B cell (primary cell): ENCODE measurements at regions not wholly inside any gene's neighbourhood (a gene's known extent, or its start where the extent isn't known, plus 50 kb on each side); places are given as distances from the start of the nearest gene placed in this dataset.

Source experiments
- ATAC-seq: fragments of 200-7000 bp; cut with Tn5 transposase; one replicate; pipeline ENCODE4 v1.10.0; 2021; ENCODE audit warnings: low read depth, mild to moderate bottlenecking, moderate number of reproducible peaks, moderate library complexity
- CTCF ChIA-PET: fragments of 350-600 bp; sonication (Branson Sonifier 250); formaldehyde crosslinking; loops from one replicate; lab custom pipeline; 2021; ENCODE audit warnings: antibody characterized with exemption, inconsistent platforms; lab: Charles Lee
- POLR2A ChIA-PET: fragments of 350-600 bp; sonication (Branson Sonifier 250); formaldehyde crosslinking; loops from one replicate; lab custom pipeline; 2021; ENCODE audit warnings: antibody characterized with exemption; lab: Charles Lee
- DNase-seq: peaks from one replicate; pipeline ENCODE4 v3.0.0; 2013
- H2AFZ ChIP-seq: 2 replicates; pipeline ENCODE4 v1.6.1; 2012; ENCODE audit warnings: mild to moderate bottlenecking, low read depth, low read length; ENCODE audit not compliant: insufficient read depth, poor library complexity, severe bottlenecking
- H3K27ac ChIP-seq, 2 donors: 1 replicate in 1 of 2; 2 replicates in 1 of 2; pipeline ENCODE4 v1.5.1; 2012 to 2013; ENCODE audit warnings: low read length in 2 of 2, mild to moderate bottlenecking in 2 of 2, moderate library complexity in 1 of 2
- H3K27me3 ChIP-seq, 4 experiments: fragments of 200-600 bp in 1 of 4; sonication (generic) in 1 of 4; replicated peaks in 1 of 4; 1 replicate in 2 of 4; 2 replicates in 2 of 4; pipeline versions ENCODE4 v1.6.1 to v1.7.0; 2013 to 2016; ENCODE audit warnings: low read length in 3 of 4, mild to moderate bottlenecking in 2 of 4, mixed read lengths in 1 of 4, moderate library complexity in 1 of 4; ENCODE audit not compliant: insufficient read depth in 4 of 4, control insufficient read depth in 3 of 4; ENCODE audit errors: control extremely low read depth in 1 of 4
- H3K36me3 ChIP-seq, 2 experiments: replicated peaks in 1 of 2; 1 replicate in 1 of 2; 2 replicates in 1 of 2; pipeline versions ENCODE4 v1.6.1 to v1.7.1; 2013; ENCODE audit warnings: low read length in 1 of 2; ENCODE audit not compliant: insufficient read depth in 2 of 2, control insufficient read depth in 1 of 2; ENCODE audit errors: control extremely low read depth in 1 of 2, extremely low read depth in 1 of 2
- H3K4me1 ChIP-seq, 2 donors: fragments of 200-600 bp in 1 of 2; sonication (generic) in 1 of 2; 1 replicate in 1 of 2; 2 replicates in 1 of 2; pipeline versions ENCODE4 v1.5.1 to v1.6.1; 2013 to 2017; ENCODE audit warnings: low read length in 2 of 2; ENCODE audit not compliant: control insufficient read depth in 2 of 2, insufficient read depth in 2 of 2
- H3K4me2 ChIP-seq: replicated peaks from 2 replicates; pipeline ENCODE3; 2012; ENCODE audit warnings: mild to moderate bottlenecking, low read depth, low read length; ENCODE audit not compliant: poor library complexity, severe bottlenecking
- H3K4me3 ChIP-seq, 5 experiments: fragments of 200-600 bp in 1 of 5; sonication (generic) in 1 of 5; 1 replicate in 3 of 5; 2 replicates in 2 of 5; pipeline versions ENCODE4 v1.5.1 to v1.7.0; 2011 to 2016; ENCODE audit warnings: low read length in 4 of 5, mild to moderate bottlenecking in 4 of 5, low read depth in 2 of 5, control low read depth in 1 of 5, moderate library complexity in 1 of 5; ENCODE audit not compliant: insufficient read depth in 1 of 5; ENCODE audit errors: control extremely low read depth in 1 of 5, extremely low read depth in 1 of 5
- H3K79me2 ChIP-seq: fragments of 200-600 bp; sonication (generic); one replicate; pipeline ENCODE4 v1.6.0; 2016; ENCODE audit warnings: low read length; ENCODE audit not compliant: control insufficient read depth, insufficient read depth
- H3K9ac ChIP-seq: fragments of 200-600 bp; sonication (generic); 2 replicates; pipeline ENCODE4 v1.6.1; 2017; ENCODE audit warnings: mild to moderate bottlenecking, low read length, moderate library complexity
- H3K9me3 ChIP-seq, 3 donors: one replicate each; pipeline versions ENCODE4 v1.6.1 to v1.7.1; 2013; ENCODE audit warnings: low read length in 2 of 3; ENCODE audit not compliant: control insufficient read depth in 2 of 3, insufficient read depth in 1 of 3; ENCODE audit errors: control extremely low read depth in 1 of 3
- H4K20me1 ChIP-seq: 2 replicates; pipeline ENCODE4 v1.6.0; 2012; ENCODE audit warnings: mild to moderate bottlenecking, low read length; ENCODE audit not compliant: insufficient read depth, control insufficient read depth, poor library complexity, severe bottlenecking
- H3K27ac Mint-ChIP-seq: one replicate; pipeline ENCODE4 v1.8.0; 2021; ENCODE audit warnings: mixed read lengths
- H3K27me3 Mint-ChIP-seq: one replicate; pipeline ENCODE4 v1.8.0; 2021; ENCODE audit warnings: mixed read lengths
- H3K4me1 Mint-ChIP-seq: one replicate; pipeline ENCODE4 v1.8.0; 2021; ENCODE audit warnings: mixed read lengths
- H3K4me3 Mint-ChIP-seq: one replicate; pipeline ENCODE4 v1.8.0; 2021; ENCODE audit warnings: mixed read lengths
- H3K9me3 Mint-ChIP-seq: one replicate; pipeline ENCODE4 v1.8.0; 2022; ENCODE audit warnings: mixed read lengths; ENCODE audit not compliant: insufficient read depth
- EZH2 ChIP-seq: IDR thresholded peaks from 2 replicates; pipeline ENCODE4 v1.6.1; 2012; ENCODE audit warnings: borderline replicate concordance, low read depth, mild to moderate bottlenecking, moderate library complexity, low read length; ENCODE audit not compliant: insufficient read depth, poor library complexity, severe bottlenecking
- WGBS: methylation state at CpG from one replicate; pipeline ENCODE4 v1.1.5; 2013; ENCODE audit warnings: missing lambda C conversion rate; ENCODE audit not compliant: insufficient coverage; 5-methylcytosine and 5-hydroxymethylcytosine counted together
- intact Hi-C: fragments of 100-400 bp; cut with micrococcal nuclease; formaldehyde crosslinking; loops from one replicate; pipeline ENCODE4 v1.10.0; 2022
- TF ChIP-seq, protein P1 (sequence below): fragments of 200-600 bp; IDR thresholded peaks from one replicate; pipeline ENCODE4 v1.8.0; 2022; ENCODE audit warnings: antibody characterized with exemption, mild to moderate bottlenecking

DNA sequence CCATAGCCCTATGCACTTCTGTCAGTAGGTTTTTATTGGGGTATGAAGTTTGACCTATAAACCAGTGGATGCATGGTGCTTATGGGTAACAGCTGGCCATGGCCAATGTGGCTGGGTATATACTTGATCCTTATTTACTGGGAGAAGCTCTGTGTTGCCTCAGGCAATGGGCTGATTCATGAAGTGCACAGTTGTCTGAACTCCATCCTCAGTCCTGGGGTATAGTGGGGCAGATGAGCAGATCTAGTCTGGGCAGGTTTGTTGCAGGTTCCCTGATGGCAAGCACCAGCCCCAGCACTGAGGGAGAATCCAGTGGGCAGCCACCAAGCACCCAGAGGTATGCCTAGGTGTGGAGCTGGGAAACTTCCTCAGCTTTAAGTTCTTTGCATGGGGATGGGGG lies 274.4 kb downstream of the TDRD3 start:
- H3K36me3 ChIP-seq = no peaks in the 10 kb centered on the region
- Mint-ChIP-seq H3K9me3 (peaks cover 2% of the 10 kb centered on the region), H3K27me3 (no peaks in the 10 kb centered on the region), H3K4me1 (no peaks in the 10 kb centered on the region), H3K27ac (no peak overlapping the region), H3K4me3 (no peak overlapping the region)
- intact Hi-C loops = no loop called here
- H3K4me2 ChIP-seq = no peak overlapping the region
- DNase-seq (no peak), ATAC-seq (no peak)
- H3K9ac ChIP-seq = no peak overlapping the region
- no peak overlapping the region for H3K4me3 ChIP-seq
- peaks cover 0 to 18% (median 0%) of the 10 kb centered on the region in 3 donors for H3K9me3 ChIP-seq
- no peak overlapping the region for H2AFZ ChIP-seq
- no peak overlapping the region for H3K27ac ChIP-seq
- TF ChIP-seq, protein P1, sequence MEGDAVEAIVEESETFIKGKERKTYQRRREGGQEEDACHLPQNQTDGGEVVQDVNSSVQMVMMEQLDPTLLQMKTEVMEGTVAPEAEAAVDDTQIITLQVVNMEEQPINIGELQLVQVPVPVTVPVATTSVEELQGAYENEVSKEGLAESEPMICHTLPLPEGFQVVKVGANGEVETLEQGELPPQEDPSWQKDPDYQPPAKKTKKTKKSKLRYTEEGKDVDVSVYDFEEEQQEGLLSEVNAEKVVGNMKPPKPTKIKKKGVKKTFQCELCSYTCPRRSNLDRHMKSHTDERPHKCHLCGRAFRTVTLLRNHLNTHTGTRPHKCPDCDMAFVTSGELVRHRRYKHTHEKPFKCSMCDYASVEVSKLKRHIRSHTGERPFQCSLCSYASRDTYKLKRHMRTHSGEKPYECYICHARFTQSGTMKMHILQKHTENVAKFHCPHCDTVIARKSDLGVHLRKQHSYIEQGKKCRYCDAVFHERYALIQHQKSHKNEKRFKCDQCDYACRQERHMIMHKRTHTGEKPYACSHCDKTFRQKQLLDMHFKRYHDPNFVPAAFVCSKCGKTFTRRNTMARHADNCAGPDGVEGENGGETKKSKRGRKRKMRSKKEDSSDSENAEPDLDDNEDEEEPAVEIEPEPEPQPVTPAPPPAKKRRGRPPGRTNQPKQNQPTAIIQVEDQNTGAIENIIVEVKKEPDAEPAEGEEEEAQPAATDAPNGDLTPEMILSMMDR = no peak
- TF ChIP-seq EZH2 = no peak
- CTCF ChIA-PET = no interaction called here
- H3K79me2 ChIP-seq = no peaks in the 10 kb centered on the region
- POLR2A ChIA-PET = no interaction called here
- H4K20me1 ChIP-seq = no peaks in the 10 kb centered on the region
- H3K27me3 ChIP-seq = no peaks in the 10 kb centered on the region
- no peaks in the 10 kb centered on the region for H3K4me1 ChIP-seq

DNA sequence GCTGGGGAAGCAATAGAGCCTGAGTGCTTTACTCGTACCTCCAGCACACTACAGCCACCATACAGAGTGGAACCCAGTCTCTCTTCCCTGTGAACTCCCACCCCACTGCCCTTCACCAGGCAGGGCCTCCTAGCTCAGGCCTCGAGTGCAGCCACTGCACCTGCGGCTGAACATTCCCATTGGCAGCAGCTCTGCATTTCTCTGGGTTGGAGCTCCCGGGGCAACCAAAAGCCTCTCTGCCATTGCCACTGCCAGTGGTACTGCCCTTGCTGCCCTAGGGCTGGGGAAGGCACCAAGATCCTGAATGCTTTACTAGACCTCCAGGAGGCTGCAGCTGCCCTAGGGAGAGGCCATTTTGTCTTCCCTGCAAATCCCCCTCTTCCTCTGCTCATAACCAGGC lies 266.8 kb downstream of the TDRD3 start:
- no peaks in the 10 kb centered on the region for H3K27me3 ChIP-seq
- no peaks in the 10 kb centered on the region for H3K9me3 Mint-ChIP-seq
- no peaks in the 10 kb centered on the region for H4K20me1 ChIP-seq
- H3K79me2 ChIP-seq = no peaks in the 10 kb centered on the region
- no peak for TF ChIP-seq EZH2
- TF ChIP-seq, protein P1 = no peak
- H2AFZ ChIP-seq = no peak overlapping the region
- H3K9ac ChIP-seq = no peak overlapping the region
- WGBS = 85% methylated on average over 4 of the region's 4 CpGs
- no peaks in the 10 kb centered on the region for H3K36me3 ChIP-seq
- no peak overlapping the region for H3K4me2 ChIP-seq
- intact Hi-C loops = no loop called here
- ChIA-PET CTCF (no interaction called here), POLR2A (no interaction called here)
- H3K4me1 Mint-ChIP-seq = no peaks in the 10 kb centered on the region
- no peaks in the 10 kb centered on the region for H3K27me3 Mint-ChIP-seq
- DNase-seq = no peak
- H3K4me3 ChIP-seq = no peak overlapping the region
- H3K4me3 Mint-ChIP-seq = no peak overlapping the region
- H3K4me1 ChIP-seq = no peaks in the 10 kb centered on the region
- no peak overlapping the region for H3K27ac Mint-ChIP-seq
- ATAC-seq = no peak
- H3K27ac ChIP-seq = no peak overlapping the region
- H3K9me3 ChIP-seq = peaks cover 0 to 24% (median 0%) of the 10 kb centered on the region in 3 donors
